ENCODE measurements at regions not wholly inside any gene's neighbourhood (a gene's known extent, or its start where the extent isn't known, plus 50 kb on each side); places are given as distances from the start of the nearest gene placed in this dataset.
A peak's percentile ranks its signal among the peaks of the same experiment; 100 is the strongest.

DNA sequence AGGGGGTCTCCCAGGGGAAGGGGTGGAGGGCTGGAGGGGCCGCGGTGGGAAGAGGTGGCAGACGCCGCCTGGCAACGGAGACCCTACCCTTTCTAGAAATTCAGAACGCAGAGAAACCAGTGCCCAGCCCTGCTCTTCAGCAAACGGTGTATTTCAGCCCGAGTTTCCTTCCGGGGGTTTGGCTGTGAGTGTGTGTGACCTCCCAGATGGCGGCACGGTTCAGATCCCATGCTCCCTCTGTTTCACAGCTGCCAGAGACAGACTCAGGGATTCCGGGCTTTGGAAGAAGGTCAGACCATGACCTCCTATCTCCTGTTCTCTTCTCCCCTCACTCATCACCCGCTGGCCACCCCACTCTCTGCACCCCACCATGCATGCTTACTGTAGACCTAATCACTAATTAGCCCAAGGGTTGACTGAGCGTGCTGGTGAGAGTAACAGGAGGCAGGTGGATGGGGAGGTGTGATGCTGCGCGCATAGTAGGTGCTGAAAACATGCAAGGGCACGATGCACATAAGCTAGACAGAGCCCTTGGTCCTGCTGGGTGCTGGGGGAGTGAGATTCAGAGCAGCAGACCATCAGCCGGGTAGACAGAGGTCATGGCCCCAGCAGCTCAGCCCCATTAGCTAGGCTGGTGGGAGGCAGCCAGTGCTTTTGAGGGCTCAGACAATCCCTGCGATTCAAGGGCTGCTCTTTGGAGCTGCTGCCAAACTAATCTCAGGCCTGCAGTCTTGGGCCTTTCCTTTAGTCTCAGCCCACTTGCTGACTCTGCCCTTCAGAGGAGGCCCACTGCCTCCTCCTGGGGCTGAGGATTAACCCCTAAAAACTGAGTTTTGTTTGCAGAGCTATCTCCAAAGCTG, 256.5 kb upstream of the CADM1 start:
- peak overlapping the region; percentile 30 to 61 (median 38) for H3K4me3 ChIP-seq (replicated peaks in 1 of 4; ENCODE audit: control extremely low read depth in 1 of 4, insufficient read depth in 1 of 4, low read depth in 3 of 4, low read length in 4 of 4)
- H2AFZ ChIP-seq (ENCODE audit: low read length): no peak overlapping the region
- no peaks in the 10 kb centered on the region for H4K20me1 ChIP-seq (ENCODE audit: control insufficient read depth, extremely low read depth, insufficient read depth, low read length)
- no peak overlapping the region for H3K27ac ChIP-seq (ENCODE audit: insufficient read depth, low read length)
- TF ChIP-seq EZH2 (IDR thresholded peaks at IDR 0.05; ENCODE audit: low read length, missing control alignments): no peak
- TF ChIP-seq, protein P1, sequence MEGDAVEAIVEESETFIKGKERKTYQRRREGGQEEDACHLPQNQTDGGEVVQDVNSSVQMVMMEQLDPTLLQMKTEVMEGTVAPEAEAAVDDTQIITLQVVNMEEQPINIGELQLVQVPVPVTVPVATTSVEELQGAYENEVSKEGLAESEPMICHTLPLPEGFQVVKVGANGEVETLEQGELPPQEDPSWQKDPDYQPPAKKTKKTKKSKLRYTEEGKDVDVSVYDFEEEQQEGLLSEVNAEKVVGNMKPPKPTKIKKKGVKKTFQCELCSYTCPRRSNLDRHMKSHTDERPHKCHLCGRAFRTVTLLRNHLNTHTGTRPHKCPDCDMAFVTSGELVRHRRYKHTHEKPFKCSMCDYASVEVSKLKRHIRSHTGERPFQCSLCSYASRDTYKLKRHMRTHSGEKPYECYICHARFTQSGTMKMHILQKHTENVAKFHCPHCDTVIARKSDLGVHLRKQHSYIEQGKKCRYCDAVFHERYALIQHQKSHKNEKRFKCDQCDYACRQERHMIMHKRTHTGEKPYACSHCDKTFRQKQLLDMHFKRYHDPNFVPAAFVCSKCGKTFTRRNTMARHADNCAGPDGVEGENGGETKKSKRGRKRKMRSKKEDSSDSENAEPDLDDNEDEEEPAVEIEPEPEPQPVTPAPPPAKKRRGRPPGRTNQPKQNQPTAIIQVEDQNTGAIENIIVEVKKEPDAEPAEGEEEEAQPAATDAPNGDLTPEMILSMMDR (conservative IDR thresholded peaks at IDR 0.05 in 1 of 2, IDR thresholded peaks at IDR 0.05 in 1 of 2; ENCODE audit: low read depth in 1 of 2, low read length in 2 of 2): no peak
- no peaks in the 10 kb centered on the region for H3K9me3 ChIP-seq (ENCODE audit: control insufficient read depth, insufficient read depth, low read depth, low read length)
- no peaks in the 10 kb centered on the region for H3K36me3 ChIP-seq (ENCODE audit: control insufficient read depth, insufficient read depth, low read length)
- no peak overlapping the region for H3K9ac ChIP-seq (ENCODE audit: insufficient read depth, low read length)
- no peaks in the 10 kb centered on the region for H3K79me2 ChIP-seq (ENCODE audit: control insufficient read depth, insufficient read depth, low read length)
- no peaks in the 10 kb centered on the region for H3K4me1 ChIP-seq (ENCODE audit: control insufficient read depth, extremely low read depth, insufficient read depth, low read length)
- no peaks in the 10 kb centered on the region for H3K27me3 ChIP-seq (ENCODE audit: control insufficient read depth, insufficient read depth, low read length)
- peak overlapping the region; percentile 69 for H3K4me2 ChIP-seq (ENCODE audit: extremely low read depth, insufficient read depth, low read length)
- peak in 1 of 2 donors; percentile 9 for DNase-seq (ENCODE audit: low read depth in 2 of 2)

DNA sequence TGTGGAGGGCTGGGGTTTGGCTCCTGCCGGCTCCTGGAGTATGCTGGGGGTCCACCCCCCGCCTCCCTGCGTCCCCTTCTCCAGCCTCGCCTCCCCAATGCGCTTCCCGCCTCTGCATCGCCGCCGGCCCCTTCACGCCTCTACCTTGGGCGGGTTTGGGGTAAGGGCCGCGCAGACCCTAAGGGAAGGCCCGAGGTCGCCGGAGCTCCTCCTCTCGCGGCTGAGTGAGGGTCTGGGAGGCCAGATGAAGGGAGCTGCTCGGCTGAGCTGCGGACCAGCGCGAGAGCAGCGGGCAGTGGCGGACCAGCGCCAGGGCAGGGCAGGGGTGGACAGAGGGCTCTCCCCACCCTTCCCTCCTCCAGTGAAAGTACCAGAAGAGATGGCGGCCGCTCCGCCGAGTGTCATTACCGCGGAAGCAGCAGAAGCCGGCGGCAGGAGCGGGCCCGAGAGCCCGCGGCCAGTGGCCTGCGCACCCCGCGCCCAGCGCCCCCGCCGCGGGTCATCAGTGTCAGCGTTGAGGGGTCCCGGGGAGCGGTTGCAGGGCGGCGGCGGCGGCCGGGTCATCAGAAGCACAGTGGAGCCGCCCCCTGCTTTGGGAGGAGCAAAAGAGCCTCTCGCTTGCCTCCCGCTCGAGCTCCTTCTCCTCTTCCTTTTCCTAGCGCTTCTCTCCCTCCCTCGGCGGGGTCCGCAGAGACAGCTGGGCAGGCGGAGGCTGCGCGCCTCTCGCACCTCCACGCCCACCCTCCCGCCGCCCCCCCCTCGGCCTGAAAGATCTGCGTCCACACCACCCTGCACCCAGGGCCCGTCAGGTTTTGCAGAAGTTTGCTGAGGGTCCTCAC, 255.6 kb upstream of the CADM1 start:
- DNase-seq (ENCODE audit: low read depth in 2 of 2): peak; percentile 19 to 41

More for the DNA sequence above, 255.6 kb upstream of the CADM1 start:
- no peaks in the 10 kb centered on the region for H3K36me3 ChIP-seq (ENCODE audit: control insufficient read depth, insufficient read depth, low read length)
- H3K4me2 ChIP-seq (ENCODE audit: extremely low read depth, insufficient read depth, low read length): peak overlapping the region; percentile 69
- TF ChIP-seq, protein P1 (conservative IDR thresholded peaks at IDR 0.05 in 1 of 2, IDR thresholded peaks at IDR 0.05 in 1 of 2; ENCODE audit: low read depth in 1 of 2, low read length in 2 of 2): no peak
- peak; percentile 19 for TF ChIP-seq EZH2 (IDR thresholded peaks at IDR 0.05; ENCODE audit: low read length, missing control alignments)
- H3K4me3 ChIP-seq (replicated peaks in 1 of 4; ENCODE audit: control extremely low read depth in 1 of 4, insufficient read depth in 1 of 4, low read depth in 3 of 4, low read length in 4 of 4): peak overlapping the region; percentile 30 to 61 (median 42)
- no peaks in the 10 kb centered on the region for H3K79me2 ChIP-seq (ENCODE audit: control insufficient read depth, insufficient read depth, low read length)
- H3K9ac ChIP-seq (ENCODE audit: insufficient read depth, low read length): peak overlapping the region; percentile 40
- H2AFZ ChIP-seq (ENCODE audit: low read length): peak overlapping the region; percentile 19
- no peaks in the 10 kb centered on the region for H3K4me1 ChIP-seq (ENCODE audit: control insufficient read depth, extremely low read depth, insufficient read depth, low read length)
- no peaks in the 10 kb centered on the region for H3K27me3 ChIP-seq (ENCODE audit: control insufficient read depth, insufficient read depth, low read length)
- H3K9me3 ChIP-seq (ENCODE audit: control insufficient read depth, insufficient read depth, low read depth, low read length): no peaks in the 10 kb centered on the region
- H4K20me1 ChIP-seq (ENCODE audit: control insufficient read depth, extremely low read depth, insufficient read depth, low read length): no peaks in the 10 kb centered on the region
- H3K27ac ChIP-seq (ENCODE audit: insufficient read depth, low read length): no peak overlapping the region
